Stimulated activated CD8-positive, alpha-beta memory T cell treated with anti-CD3 and anti-CD28 coated beads, Interleukin-2, amount 100 ng/mL, for 1 hour (primary cell): ENCODE measurements at regions not wholly inside any gene's neighbourhood (a gene's known extent, or its start where the extent isn't known, plus 50 kb on each side); places are given as distances from the start of the nearest gene placed in this dataset.
"Not testable (repeated sequence)": the region's sequence is repeated elsewhere in the genome, so short reads cannot be mapped to it uniquely, and the experiment has no call there.

Experiments used
- DNase-seq, 2 donors: peaks; one replicate each; pipeline ENCODE4 v3.0.0-alpha.2; 2020; ENCODE audit warnings: low read depth in 2 of 2

- DNase-seq: no peak
These were observed 306.1 kb upstream of the CYRIA start for GRCh38 chr2:16971722-16972234.

- DNase-seq: not testable (repeated sequence)
These were observed 305.3 kb upstream of the CYRIA start for GRCh38 chr2:16970948-16971347.

GRCh38 chr2:16962505-16962904, 296.9 kb upstream of the CYRIA start:
- DNase-seq: no peak

GRCh38 chr2:16960579-16960978, 294.9 kb upstream of the CYRIA start:
- no peak for DNase-seq

- DNase-seq: no peak
These were observed 292.6 kb upstream of the CYRIA start for GRCh38 chr2:16958266-16958665.

- DNase-seq: no peak
These were observed 287.2 kb upstream of the CYRIA start for GRCh38 chr2:16952805-16953204.

- DNase-seq: no peak
These were observed 286.7 kb upstream of the CYRIA start for GRCh38 chr2:16952368-16952767.

- DNase-seq: no peak
These were observed 284.8 kb upstream of the CYRIA start for GRCh38 chr2:16950436-16950835.

- no peak for DNase-seq
These were observed 283.1 kb upstream of the CYRIA start for GRCh38 chr2:16948710-16949109.

GRCh38 chr2:16948053-16948452, 282.4 kb upstream of the CYRIA start:
- DNase-seq: no peak

- no peak for DNase-seq
These were observed 277.8 kb upstream of the CYRIA start for GRCh38 chr2:16943279-16943958.

GRCh38 chr2:16940214-16940613, 274.6 kb upstream of the CYRIA start:
- DNase-seq: no peak

GRCh38 chr2:16939771-16940170, 274.1 kb upstream of the CYRIA start:
- DNase-seq: no peak

GRCh38 chr2:16933355-16933754, 267.7 kb upstream of the CYRIA start:
- DNase-seq: no peak

GRCh38 chr2:16932826-16933225, 267.2 kb upstream of the CYRIA start:
- DNase-seq: no peak

GRCh38 chr2:16931441-16931840, 265.8 kb upstream of the CYRIA start:
- no peak for DNase-seq

GRCh38 chr2:16927398-16927797, 261.8 kb upstream of the CYRIA start:
- DNase-seq: no peak

- no peak for DNase-seq
These were observed 259.5 kb upstream of the CYRIA start for GRCh38 chr2:16925145-16925544.

- DNase-seq: not testable (repeated sequence)
These were observed 249.7 kb upstream of the CYRIA start for GRCh38 chr2:16915341-16915755.

GRCh38 chr2:16911746-16912145, 246.1 kb upstream of the CYRIA start:
- no peak for DNase-seq

GRCh38 chr2:16908656-16909055, 243.0 kb upstream of the CYRIA start:
- no peak for DNase-seq

GRCh38 chr2:16907645-16908282, 242.1 kb upstream of the CYRIA start:
- no peak for DNase-seq

- DNase-seq: not testable (repeated sequence)
These were observed 239.7 kb upstream of the CYRIA start for GRCh38 chr2:16905325-16905724.
